ENCODE measurements at regions not wholly inside any gene's neighbourhood (a gene's known extent, or its start where the extent isn't known, plus 50 kb on each side); places are given as distances from the start of the nearest gene placed in this dataset.

- TF ChIP-seq RERE (CRISPR knock-in tag; IDR thresholded peaks at IDR 0.05; ENCODE audit: borderline replicate concordance) (no peak), PPARD (CRISPR knock-in tag; IDR thresholded peaks at IDR 0.05) (no peak), ZNF717 (CRISPR knock-in tag; IDR thresholded peaks at IDR 0.05) (no peak), LEF1 (IDR thresholded peaks at IDR 0.05) (no peak), ZNF134 (CRISPR knock-in tag; conservative IDR thresholded peaks at IDR 0.05) (no peak), ZNF408 (CRISPR knock-in tag; IDR thresholded peaks at IDR 0.05; ENCODE audit: low read depth) (no peak), HCFC1 (IDR thresholded peaks at IDR 0.05; ENCODE audit: low read depth, low read length) (no peak), ELK3 (CRISPR knock-in tag; IDR thresholded peaks at IDR 0.05) (no peak), PHB2 (IDR thresholded peaks at IDR 0.05; ENCODE audit: low read depth) (no peak), VEZF1 (CRISPR knock-in tag; IDR thresholded peaks at IDR 0.05) (no peak; the same call in 1 of the 2 replicates), NCOA4 (IDR thresholded peaks at IDR 0.05; ENCODE audit: partially characterized antibody) (no peak), SP2 (IDR thresholded peaks at IDR 0.05; ENCODE audit: extremely low read depth, low read depth, low read length, poor library complexity, severe bottlenecking) (peak; percentile 85), EGR1 (conservative IDR thresholded peaks at IDR 0.05) (0 out of 2 replicates have a peak, but pooled peaks have one; percentile 16), DNMT1 (IDR thresholded peaks at IDR 0.05) (no peak), MTA3 (IDR thresholded peaks at IDR 0.05; ENCODE audit: borderline replicate concordance) (no peak; the same call in 1 of the 2 replicates), CBX1 (IDR thresholded peaks at IDR 0.05; ENCODE audit: low read depth) (peak; percentile 75; the same call in 1 of the 2 replicates), SIN3B (IDR thresholded peaks at IDR 0.05; ENCODE audit: low read depth) (no peak), BRD4 (IDR thresholded peaks at IDR 0.05) (no peak), MNT (conservative IDR thresholded peaks at IDR 0.05) (0 out of 4 replicates have a peak, but pooled peaks of 1 of the 2 experiments have one; percentile 58), HMGN3 (IDR thresholded peaks at IDR 0.05; ENCODE audit: borderline replicate concordance, extremely low read depth, insufficient read length, low read depth, low read length) (peak; percentile 30)
Observed at GRCh38 chr10:42367532-42368230, 270.7 kb downstream of the ZNF33B start (continued).

Data from K562 (cell line).